HG03342 (cell line): ENCODE measurements at regions not wholly inside any gene's neighbourhood (a gene's known extent, or its start where the extent isn't known, plus 50 kb on each side); places are given as distances from the start of the nearest gene placed in this dataset.

Experiments used
- ATAC-seq: cut with Tn5 transposase; IDR thresholded peaks from one replicate; pipeline ENCODE4 v1.9.1; 2021; ENCODE audit warnings: mild to moderate bottlenecking, moderate library complexity; ENCODE audit not compliant: unreplicated experiment

- ATAC-seq: no peak
Measured at GRCh38 chr18:72470391-72470790, 73.8 kb downstream of the CBLN2 start.

GRCh38 chr18:72468021-72468710 lies 76.0 kb downstream of the CBLN2 start:
- no peak for ATAC-seq

- ATAC-seq: no peak
Measured at GRCh38 chr18:72460210-72460680, 83.9 kb downstream of the CBLN2 start.

DNA sequence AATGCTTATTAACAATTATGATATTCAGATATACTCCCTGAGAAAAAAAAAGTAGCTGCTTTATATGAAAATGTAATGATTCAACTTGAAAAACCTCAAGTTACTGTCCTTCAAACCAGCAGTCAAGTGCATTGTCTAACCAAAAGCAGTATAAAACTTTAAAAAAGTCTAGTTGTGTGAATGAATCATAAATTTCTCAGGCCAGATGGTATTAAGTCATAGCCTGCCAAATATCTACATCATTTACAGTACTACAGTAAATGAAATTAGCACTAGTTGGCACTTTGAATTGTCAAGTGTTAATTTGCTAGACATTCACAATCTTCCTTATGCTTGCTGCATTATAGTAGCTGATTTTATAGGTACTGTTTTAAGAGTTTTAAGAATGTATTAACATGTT lies 85.9 kb downstream of the CBLN2 start:
- no peak for ATAC-seq

GRCh38 chr18:72456802-72457201 lies 87.3 kb downstream of the CBLN2 start:
- ATAC-seq: no peak

DNA sequence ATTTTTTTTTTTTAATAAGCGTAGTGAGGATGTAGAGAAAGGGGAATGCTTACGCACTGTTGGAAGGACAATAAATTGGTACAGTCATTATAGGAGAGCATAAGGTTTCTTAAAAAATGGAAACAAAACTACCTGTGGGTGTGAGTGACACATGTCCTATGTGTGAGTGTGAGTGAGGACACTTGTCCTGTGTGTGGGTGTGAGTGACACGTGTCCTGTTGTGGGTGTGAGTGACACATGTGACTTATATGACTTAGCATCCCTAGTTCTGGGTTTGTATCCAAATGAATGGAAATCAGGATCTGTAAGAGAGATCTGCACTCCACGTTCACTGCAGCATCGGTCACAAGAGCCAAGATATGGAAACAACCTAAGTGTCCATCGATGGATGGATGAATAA lies 91.8 kb downstream of the CBLN2 start:
- ATAC-seq: no peak

GRCh38 chr18:72444798-72445155 lies 99.4 kb downstream of the CBLN2 start:
- ATAC-seq: no peak

DNA sequence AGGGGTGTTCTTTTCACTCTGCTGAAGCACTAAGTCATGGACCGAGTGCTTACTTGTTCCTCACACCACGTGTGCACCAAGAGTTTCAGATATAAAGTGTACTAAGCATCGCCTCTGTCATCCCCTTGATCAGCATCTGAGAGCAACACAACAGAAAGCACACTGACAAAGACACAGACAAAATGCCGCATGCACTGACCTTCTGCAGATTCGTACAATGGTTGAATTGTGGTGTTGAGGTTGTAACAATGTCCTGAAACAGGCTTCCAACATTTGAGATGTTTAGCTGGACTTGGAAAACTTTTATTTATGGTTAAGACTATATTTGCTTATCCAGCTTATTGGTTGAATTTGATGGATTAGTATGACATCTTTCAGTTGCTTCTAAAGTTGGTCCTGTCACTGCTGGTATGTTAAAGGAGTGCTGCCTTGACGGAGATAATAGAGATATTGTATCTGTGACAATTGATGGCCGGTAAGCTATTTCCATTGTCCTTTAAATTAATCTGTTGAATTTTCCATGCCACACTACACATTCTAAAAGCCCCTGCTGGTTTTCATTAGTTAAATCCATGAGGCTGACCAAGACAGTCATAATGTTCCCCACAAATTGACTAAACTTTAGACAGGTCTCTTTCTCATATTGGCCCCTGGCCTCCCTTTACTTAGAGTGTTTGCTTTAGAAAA lies 99.9 kb downstream of the CBLN2 start:
- no peak for ATAC-seq

DNA sequence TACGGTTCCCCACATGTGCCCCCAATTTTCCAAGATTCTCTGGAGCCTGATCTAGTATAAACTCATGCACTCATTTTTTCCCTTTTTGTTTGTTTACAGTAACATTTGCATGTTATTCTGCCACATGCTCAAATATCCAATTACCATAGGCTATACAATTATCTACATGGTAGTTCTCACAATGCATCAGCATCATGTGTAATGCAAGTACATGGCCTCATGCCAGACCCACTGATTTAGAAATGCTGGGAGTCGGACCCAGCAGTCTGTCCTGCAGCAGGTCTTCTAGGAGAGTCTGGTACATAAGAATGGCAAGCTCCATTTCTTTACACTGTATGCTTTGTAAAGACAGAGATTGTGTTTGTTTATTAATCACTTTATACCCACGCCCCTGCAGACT lies 107.7 kb downstream of the CBLN2 start:
- ATAC-seq: no peak

DNA sequence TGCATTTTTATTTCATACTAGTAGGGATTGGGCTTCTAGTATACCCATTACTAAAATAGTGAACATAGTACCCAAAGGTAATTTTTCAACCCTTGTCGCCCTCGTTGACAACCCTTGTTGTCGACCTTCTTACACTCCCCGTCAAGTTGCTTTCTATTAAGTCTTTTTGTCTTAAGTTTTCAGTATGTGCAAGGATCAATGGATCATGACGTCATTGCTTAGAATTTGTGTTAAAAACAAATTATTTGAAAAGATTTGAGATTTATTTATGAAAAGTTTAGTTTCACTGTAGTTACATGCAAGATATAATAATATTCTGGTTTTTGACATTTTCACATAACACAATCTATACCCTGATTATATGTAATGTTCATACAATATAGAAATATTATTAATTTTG lies 110.4 kb downstream of the CBLN2 start:
- ATAC-seq: no peak

GRCh38 chr18:72427721-72428120 lies 116.4 kb downstream of the CBLN2 start:
- ATAC-seq: no peak

- no peak for ATAC-seq
Measured at GRCh38 chr18:72419914-72420313, 124.2 kb downstream of the CBLN2 start.

GRCh38 chr18:72412927-72413326 lies 131.2 kb downstream of the CBLN2 start:
- ATAC-seq: no peak

- ATAC-seq: no peak
Measured at GRCh38 chr18:72411261-72411660, 132.9 kb downstream of the CBLN2 start.

GRCh38 chr18:72410399-72410798 lies 133.7 kb downstream of the CBLN2 start:
- no peak for ATAC-seq

GRCh38 chr18:72409903-72410302 lies 134.2 kb downstream of the CBLN2 start:
- no peak for ATAC-seq

GRCh38 chr18:72407048-72407447 lies 137.1 kb downstream of the CBLN2 start:
- ATAC-seq: no peak

GRCh38 chr18:72391951-72392350 lies 152.2 kb downstream of the CBLN2 start:
- no peak for ATAC-seq

- ATAC-seq: no peak
Measured at GRCh38 chr18:72391427-72391826, 152.7 kb downstream of the CBLN2 start.

- no peak for ATAC-seq
Measured at GRCh38 chr18:72378016-72378415, 166.1 kb downstream of the CBLN2 start.

- ATAC-seq: no peak
Measured at GRCh38 chr18:72376256-72376655, 167.9 kb downstream of the CBLN2 start.

DNA sequence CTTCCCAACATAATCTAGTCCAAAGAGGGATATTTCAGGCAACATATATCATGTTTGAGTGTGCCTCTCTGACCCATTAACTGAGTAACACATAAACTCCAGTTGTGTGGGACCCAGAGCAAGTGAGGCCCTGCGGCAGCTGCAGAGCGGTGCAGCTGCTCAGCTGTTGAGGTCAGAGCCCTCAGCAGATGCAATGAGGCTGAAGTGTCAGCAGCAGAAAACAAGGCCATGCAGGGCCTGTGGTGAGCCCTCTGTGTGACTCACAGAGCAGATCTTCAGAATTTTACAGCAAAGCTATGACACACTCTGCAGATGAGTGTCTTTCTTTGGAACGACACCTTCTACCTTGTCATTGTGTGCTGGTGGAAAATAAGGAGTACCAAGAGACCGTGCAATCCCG lies 168.5 kb downstream of the CBLN2 start:
- no peak for ATAC-seq

DNA sequence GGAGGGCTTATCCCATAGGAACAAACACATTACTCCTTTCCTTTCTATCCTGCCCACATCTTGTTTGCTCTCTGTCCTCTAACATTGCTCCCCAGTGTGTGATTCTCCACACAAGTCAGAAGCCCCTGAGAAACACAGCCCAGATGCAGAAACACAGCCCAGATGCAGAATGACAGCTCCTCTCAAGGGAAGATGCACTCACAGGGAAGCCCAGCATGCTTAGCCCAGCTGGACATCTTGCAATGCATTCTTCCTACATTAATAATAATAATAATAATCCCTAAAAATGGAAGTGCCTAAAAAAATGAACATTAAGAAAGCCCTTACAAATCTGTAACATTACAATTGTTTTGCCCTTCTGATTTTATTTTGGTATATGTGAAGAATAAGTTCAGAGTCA lies 172.1 kb downstream of the CBLN2 start:
- ATAC-seq: no peak
